K562 (cell line): ENCODE measurements at regions not wholly inside any gene's neighbourhood (a gene's known extent, or its start where the extent isn't known, plus 50 kb on each side); places are given as distances from the start of the nearest gene placed in this dataset.
A peak's percentile ranks its signal among the peaks of the same experiment; 100 is the strongest.

Experiments used
- CEBPG ChIP-seq, 3 experiments: fragments of 200-800 bp in 1 of 3; sonication (Bioruptor generic) in 1 of 3; sonication (generic) in 1 of 3; formaldehyde crosslinking in 1 of 3; IDR thresholded peaks in 2 of 3; conservative IDR thresholded peaks in 1 of 3; 2 replicates each; pipeline versions ENCODE4 v1.6.1 to v1.8.0; 2016 to 2022; ENCODE audit warnings: missing compliant biosample characterization in 2 of 3, missing genetic modification characterization in 2 of 3, mild to moderate bottlenecking in 1 of 3, missing genetic modification reagents in 1 of 3
- DIDO1 ChIP-seq: fragments of 450-650 bp; IDR thresholded peaks from 2 replicates; pipeline ENCODE4 v1.6.1; 2016; ENCODE audit warnings: low read depth, missing biosample characterization, missing genetic modification characterization
- DMBX1 ChIP-seq: fragments of 250-450 bp; sonication (Bioruptor Pico); IDR thresholded peaks from 2 replicates; pipeline ENCODE4 v1.8.0; 2022; ENCODE audit warnings: inconsistent platforms, mild to moderate bottlenecking, moderate library complexity, borderline replicate concordance
- FOXA3 ChIP-seq, 2 experiments: fragments of 450-650 bp in 1 of 2; sonication (generic) in 1 of 2; formaldehyde crosslinking; IDR thresholded peaks in 1 of 2; conservative IDR thresholded peaks in 1 of 2; 2 replicates each; pipeline versions ENCODE4 v1.4.0 to v1.8.0; 2020 to 2022; ENCODE audit warnings: mild to moderate bottlenecking in 2 of 2, missing genetic modification reagents in 1 of 2
- HDAC8 ChIP-seq: fragments of 450-650 bp; IDR thresholded peaks from 2 replicates; pipeline ENCODE4 v1.6.1; 2016; ENCODE audit warnings: mild to moderate bottlenecking, missing genetic modification characterization, moderate library complexity, missing compliant biosample characterization
- HLTF ChIP-seq: fragments of 450-650 bp; IDR thresholded peaks from 2 replicates; pipeline ENCODE4 v1.6.1; 2016
- KDM5B ChIP-seq: fragments of 200-600 bp; sonication (generic); IDR thresholded peaks from 2 replicates; pipeline ENCODE4 v1.6.1; 2012; ENCODE audit warnings: low read depth, mild to moderate bottlenecking, moderate library complexity, low read length, control low read depth, inconsistent platforms; ENCODE audit not compliant: insufficient replicate concordance
- MCM7 ChIP-seq, 2 experiments: fragments of 450-650 bp; IDR thresholded peaks; 2 replicates each; pipeline ENCODE4 v1.6.1; 2016 to 2018
- MXD1 ChIP-seq: fragments of 250-450 bp; sonication (Bioruptor Pico); IDR thresholded peaks from 2 replicates; pipeline ENCODE4 v1.8.0; 2021; ENCODE audit warnings: borderline replicate concordance, mild to moderate bottlenecking, moderate library complexity; ENCODE audit not compliant: poor library complexity, severe bottlenecking
- NR3C1 ChIP-seq: sonication (generic); formaldehyde crosslinking; IDR thresholded peaks from 2 replicates; pipeline ENCODE4 v1.8.1; 2022; ENCODE audit warnings: missing genetic modification reagents
- OTX1 ChIP-seq: fragments of 450-650 bp; formaldehyde crosslinking; IDR thresholded peaks from 2 replicates; pipeline ENCODE4 v1.4.0; 2022; ENCODE audit warnings: mild to moderate bottlenecking
- SIX5 ChIP-seq, 2 experiments: IDR thresholded peaks; 2 replicates each; pipeline ENCODE4 v1.6.1; 2011; ENCODE audit warnings: low read length in 2 of 2, borderline replicate concordance in 1 of 2, low read depth in 1 of 2, mild to moderate bottlenecking in 1 of 2, moderate library complexity in 1 of 2; ENCODE audit not compliant: insufficient read depth in 1 of 2
- USF1 ChIP-seq: sonication (generic); formaldehyde crosslinking; IDR thresholded peaks from 2 replicates; pipeline ENCODE4 v1.9.0; 2022; ENCODE audit warnings: mild to moderate bottlenecking, missing genetic modification reagents
- ZNF232 ChIP-seq: sonication (generic); formaldehyde crosslinking; IDR thresholded peaks from 2 replicates; pipeline ENCODE4 v1.8.0; 2022; ENCODE audit warnings: mild to moderate bottlenecking, missing genetic modification reagents
- ZNF324 ChIP-seq: fragments of 250-450 bp; sonication (Bioruptor Pico); IDR thresholded peaks from 2 replicates; pipeline ENCODE4 v1.4.0; 2020; ENCODE audit warnings: mild to moderate bottlenecking
- TF ChIP-seq, protein P1 (sequence below): fragments of 450-650 bp; IDR thresholded peaks from 2 replicates; pipeline ENCODE4 v1.6.1; 2016; ENCODE audit warnings: low read depth

DNA sequence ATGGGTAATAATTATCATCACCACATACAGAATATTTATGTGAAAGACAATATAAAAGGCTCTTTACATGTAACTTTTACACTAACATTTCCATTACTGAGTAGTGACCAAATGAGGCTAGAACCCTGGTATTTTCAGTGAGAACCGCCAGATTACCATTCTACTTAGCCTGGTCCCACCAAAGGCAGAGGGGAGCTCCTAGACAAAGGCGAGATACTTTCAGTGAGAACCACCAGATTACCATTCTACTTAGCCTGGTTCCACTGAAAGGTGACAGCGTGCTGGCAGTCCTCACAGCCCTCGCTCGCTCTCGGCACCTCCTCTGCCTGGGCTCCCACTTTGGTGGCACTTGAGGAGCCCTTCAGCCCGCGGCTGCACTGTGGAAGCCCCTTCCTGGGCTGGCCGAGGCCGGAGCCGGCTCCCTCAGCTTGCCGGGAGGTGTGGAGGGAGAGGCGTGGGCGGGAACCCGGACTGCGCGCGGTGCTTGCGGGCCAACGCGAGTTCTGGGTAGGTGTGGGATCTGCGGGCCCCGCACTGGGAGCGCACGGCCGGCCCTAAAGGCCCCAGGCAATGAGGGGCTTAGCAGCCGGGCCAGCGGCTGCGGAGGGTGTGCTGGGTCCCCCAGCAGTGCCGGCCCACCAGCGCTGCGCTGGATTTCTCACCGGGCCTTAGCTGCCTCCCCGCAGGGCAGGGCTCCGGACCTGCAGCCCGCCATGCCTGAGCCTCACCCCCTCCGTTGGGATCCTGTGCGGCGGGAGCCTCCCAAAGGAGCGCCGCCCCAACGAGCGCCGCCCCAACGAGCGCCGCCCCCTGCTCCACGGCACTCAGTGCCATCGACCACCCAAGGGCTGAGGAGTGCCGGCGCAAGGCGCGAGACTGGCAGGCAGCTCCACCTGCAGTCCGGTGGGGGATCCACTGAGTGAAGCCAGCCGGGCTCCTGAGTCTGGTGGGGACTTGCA lies 1276.1 kb downstream of the PCDH7 start (continued):
- TF ChIP-seq, protein P1, sequence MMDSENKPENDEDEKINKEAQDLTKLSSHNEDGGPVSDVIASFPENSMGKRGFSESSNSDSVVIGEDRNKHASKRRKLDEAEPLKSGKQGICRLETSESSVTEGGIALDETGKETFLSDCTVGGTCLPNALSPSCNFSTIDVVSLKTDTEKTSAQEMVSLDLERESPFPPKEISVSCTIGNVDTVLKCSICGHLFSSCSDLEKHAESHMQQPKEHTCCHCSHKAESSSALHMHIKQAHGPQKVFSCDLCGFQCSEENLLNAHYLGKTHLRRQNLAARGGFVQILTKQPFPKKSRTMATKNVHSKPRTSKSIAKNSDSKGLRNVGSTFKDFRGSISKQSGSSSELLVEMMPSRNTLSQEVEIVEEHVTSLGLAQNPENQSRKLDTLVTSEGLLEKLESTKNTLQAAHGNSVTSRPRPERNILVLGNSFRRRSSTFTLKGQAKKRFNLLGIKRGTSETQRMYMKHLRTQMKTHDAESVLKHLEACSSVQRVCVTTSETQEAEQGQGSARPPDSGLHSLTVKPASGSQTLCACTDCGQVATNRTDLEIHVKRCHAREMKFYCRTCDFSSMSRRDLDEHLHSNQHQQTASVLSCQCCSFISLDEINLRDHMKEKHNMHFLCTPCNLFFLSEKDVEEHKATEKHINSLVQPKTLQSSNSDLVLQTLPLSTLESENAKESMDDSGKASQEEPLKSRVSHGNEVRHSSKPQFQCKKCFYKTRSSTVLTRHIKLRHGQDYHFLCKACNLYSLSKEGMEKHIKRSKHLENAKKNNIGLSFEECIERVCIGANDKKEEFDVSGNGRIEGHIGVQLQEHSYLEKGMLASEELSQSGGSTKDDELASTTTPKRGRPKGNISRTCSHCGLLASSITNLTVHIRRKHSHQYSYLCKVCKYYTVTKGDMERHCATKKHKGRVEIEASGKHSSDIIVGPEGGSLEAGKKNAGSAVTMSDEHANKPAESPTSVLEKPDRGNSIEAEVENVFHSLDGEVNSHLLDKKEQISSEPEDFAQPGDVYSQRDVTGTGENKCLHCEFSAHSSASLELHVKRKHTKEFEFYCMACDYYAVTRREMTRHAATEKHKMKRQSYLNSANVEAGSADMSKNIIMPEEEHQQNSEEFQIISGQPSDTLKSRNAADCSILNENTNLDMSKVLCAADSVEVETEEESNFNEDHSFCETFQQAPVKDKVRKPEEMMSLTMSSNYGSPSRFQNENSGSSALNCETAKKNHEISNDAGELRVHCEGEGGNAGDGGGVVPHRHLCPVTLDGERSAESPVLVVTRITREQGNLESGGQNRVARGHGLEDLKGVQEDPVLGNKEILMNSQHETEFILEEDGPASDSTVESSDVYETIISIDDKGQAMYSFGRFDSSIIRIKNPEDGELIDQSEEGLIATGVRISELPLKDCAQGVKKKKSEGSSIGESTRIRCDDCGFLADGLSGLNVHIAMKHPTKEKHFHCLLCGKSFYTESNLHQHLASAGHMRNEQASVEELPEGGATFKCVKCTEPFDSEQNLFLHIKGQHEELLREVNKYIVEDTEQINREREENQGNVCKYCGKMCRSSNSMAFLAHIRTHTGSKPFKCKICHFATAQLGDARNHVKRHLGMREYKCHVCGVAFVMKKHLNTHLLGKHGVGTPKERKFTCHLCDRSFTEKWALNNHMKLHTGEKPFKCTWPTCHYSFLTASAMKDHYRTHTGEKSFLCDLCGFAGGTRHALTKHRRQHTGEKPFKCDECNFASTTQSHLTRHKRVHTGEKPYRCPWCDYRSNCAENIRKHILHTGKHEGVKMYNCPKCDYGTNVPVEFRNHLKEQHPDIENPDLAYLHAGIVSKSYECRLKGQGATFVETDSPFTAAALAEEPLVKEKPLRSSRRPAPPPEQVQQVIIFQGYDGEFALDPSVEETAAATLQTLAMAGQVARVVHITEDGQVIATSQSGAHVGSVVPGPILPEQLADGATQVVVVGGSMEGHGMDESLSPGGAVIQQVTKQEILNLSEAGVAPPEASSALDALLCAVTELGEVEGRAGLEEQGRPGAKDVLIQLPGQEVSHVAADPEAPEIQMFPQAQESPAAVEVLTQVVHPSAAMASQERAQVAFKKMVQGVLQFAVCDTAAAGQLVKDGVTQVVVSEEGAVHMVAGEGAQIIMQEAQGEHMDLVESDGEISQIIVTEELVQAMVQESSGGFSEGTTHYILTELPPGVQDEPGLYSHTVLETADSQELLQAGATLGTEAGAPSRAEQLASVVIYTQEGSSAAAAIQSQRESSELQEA, result no peak
- TF ChIP-seq KDM5B, result no peak
- no peak for TF ChIP-seq USF1 (CRISPR knock-in tag)
- TF ChIP-seq HDAC8 (tag), result no peak
- TF ChIP-seq DIDO1 (tag), result no peak
- 0 out of 2 replicates have a peak, but pooled peaks have one; percentile 40 for TF ChIP-seq NR3C1 (CRISPR knock-in tag)
- TF ChIP-seq ZNF324, result no peak
- TF ChIP-seq HLTF, result no peak
- no peak for TF ChIP-seq CEBPG (CRISPR knock-in tag; IDR thresholded peaks at IDR 0.05)
- no peak for TF ChIP-seq CEBPG (tag; conservative IDR thresholded peaks at IDR 0.05 in 1 of 2, IDR thresholded peaks at IDR 0.05 in 1 of 2)
- no peak for TF ChIP-seq OTX1
- TF ChIP-seq MCM7 (IDR thresholded peaks at IDR 0.05), result no peak
- no peak for TF ChIP-seq ZNF232 (CRISPR knock-in tag)
- no peak for TF ChIP-seq MXD1 (CRISPR knock-in tag)
- TF ChIP-seq SIX5 (IDR thresholded peaks at IDR 0.05; ENCODE audit: borderline replicate concordance in 1 of 2, insufficient read depth in 1 of 2, low read depth in 1 of 2, low read length in 2 of 2), result no peak
- no peak for TF ChIP-seq FOXA3 (CRISPR knock-in tag; conservative IDR thresholded peaks at IDR 0.05 in 1 of 2, IDR thresholded peaks at IDR 0.05 in 1 of 2)
- no peak for TF ChIP-seq DMBX1
